ENCODE measurements at regions not wholly inside any gene's neighbourhood (a gene's known extent, or its start where the extent isn't known, plus 50 kb on each side); places are given as distances from the start of the nearest gene placed in this dataset.
"Not testable (repeated sequence)": the region's sequence is repeated elsewhere in the genome, so short reads cannot be mapped to it uniquely, and the experiment has no call there.

DNA sequence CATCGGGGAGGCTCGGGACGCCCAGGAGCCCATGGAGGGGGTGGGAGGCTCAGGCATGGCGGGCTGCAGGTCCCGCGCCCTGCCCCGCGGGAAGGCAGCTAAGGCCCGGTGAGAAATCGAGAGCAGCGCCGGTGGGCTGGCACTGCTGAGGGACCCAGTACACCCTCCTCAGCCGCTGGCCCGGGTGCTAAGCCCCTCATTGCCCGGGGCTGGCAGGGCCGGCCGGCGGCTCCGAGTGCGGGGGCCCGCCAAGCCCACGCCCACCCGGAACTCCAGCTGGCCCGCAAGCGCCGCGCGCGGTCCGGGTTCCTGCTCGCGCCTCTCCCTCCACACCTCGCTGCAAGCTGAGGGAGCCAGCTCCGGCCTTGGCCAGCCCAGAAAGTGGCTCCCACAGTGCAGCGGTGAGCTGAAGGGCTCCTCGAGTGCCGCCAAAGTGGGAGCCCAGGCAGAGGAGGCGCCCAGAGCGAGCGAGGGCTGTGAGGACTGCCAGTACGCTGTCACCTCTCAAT, 195.0 kb upstream of the PIK3R1 start:
- TF ChIP-seq, protein P1, sequence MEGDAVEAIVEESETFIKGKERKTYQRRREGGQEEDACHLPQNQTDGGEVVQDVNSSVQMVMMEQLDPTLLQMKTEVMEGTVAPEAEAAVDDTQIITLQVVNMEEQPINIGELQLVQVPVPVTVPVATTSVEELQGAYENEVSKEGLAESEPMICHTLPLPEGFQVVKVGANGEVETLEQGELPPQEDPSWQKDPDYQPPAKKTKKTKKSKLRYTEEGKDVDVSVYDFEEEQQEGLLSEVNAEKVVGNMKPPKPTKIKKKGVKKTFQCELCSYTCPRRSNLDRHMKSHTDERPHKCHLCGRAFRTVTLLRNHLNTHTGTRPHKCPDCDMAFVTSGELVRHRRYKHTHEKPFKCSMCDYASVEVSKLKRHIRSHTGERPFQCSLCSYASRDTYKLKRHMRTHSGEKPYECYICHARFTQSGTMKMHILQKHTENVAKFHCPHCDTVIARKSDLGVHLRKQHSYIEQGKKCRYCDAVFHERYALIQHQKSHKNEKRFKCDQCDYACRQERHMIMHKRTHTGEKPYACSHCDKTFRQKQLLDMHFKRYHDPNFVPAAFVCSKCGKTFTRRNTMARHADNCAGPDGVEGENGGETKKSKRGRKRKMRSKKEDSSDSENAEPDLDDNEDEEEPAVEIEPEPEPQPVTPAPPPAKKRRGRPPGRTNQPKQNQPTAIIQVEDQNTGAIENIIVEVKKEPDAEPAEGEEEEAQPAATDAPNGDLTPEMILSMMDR (IDR thresholded peaks at IDR 0.05; ENCODE audit: low read depth, low read length, poor library complexity, severe bottlenecking) = not testable (repeated sequence)
- not testable (repeated sequence) for TF ChIP-seq EZH2phosphoT487 (IDR thresholded peaks at IDR 0.05; ENCODE audit: borderline replicate concordance, low read length)

Measured in DOHH2 (cell line).